ENCODE measurements at regions not wholly inside any gene's neighbourhood (a gene's known extent, or its start where the extent isn't known, plus 50 kb on each side); places are given as distances from the start of the nearest gene placed in this dataset.
A peak's percentile ranks its signal among the peaks of the same experiment; 100 is the strongest.

DNA sequence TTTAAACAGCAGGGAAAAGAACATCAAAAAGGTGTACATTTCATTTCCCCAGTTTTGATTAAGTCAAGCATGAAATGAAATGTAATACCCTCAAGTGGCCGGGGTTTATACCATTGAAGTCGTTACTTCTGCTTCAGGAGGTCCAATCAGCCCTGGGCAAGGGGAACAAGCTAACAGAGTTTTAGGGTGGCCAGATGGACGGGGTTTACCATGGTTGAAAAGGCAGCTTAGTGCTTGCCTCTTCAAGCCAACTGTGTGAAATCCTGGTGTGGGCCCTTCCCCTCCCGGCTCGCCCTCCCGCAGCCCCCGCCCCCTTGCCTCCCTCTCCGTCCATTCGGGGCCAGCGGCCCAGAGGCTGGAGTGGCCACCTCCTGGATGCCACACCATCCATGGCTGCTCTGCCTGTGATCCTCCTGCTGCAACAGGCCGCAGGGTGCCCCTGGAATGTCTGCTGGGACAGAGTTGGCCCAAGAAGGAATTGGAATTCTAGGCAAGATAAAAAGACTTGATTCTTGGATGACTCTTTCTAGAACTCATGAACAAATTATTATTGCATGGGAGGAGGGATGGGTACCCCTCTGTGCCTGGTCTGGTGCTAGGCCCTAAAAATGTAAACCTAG lies 296.2 kb upstream of the IRX3 start:
- no peak for DNase-seq

DNA sequence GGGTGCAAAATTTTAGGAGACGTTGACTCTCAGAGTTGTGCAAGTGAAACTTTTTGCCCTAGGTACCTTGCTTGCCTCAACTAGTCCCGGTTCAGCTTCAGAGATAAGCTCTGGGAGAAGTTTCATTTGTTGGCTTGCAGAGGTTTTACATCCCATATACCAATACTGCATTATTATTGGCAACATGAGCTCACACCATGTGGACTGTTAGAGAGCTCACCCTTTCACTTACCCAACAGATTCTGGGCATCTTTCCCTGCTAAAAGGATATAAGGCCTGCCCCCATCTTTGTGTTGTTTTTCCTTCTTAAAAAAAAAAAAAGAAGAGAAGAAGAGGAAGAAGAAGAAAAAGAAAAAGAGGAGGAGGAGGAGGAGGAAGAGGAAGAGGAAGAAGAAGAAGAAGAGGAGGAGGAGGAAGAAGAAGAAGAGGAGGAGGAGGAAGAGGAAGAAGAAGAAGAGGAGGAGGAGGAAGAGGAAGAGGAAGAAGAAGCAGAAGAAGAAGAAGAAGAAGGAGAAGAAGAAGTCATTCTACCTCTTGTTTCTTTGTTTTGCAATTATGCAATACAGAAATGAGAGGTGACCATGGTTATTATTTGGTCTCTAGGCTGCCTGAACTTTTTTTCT lies 292.6 kb upstream of the IRX3 start:
- DNase-seq = no peak

DNA sequence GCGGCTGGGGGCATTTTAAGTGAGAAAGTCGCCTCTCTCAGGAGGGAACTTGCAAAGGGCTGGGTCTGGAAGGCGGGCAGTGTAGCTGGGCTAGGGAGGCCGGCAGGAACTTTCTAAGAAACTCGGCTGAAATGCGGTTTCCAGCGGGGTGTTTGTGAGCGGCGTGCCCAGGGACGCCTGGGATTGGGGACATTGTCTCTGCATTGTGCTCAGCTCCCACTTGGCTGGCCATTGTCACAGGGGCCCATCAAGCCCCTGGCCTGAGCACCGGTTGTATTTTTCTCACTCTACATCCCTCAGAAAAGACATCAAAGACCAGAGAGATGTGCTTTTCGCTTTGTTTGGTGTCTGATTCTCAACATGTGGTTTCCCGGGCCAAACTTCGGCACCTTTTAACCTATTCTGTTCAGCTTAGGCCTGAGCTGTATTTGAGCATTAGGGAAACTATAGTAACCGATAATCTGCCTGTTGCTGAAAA lies 291.1 kb upstream of the IRX3 start:
- no peak for DNase-seq

DNA sequence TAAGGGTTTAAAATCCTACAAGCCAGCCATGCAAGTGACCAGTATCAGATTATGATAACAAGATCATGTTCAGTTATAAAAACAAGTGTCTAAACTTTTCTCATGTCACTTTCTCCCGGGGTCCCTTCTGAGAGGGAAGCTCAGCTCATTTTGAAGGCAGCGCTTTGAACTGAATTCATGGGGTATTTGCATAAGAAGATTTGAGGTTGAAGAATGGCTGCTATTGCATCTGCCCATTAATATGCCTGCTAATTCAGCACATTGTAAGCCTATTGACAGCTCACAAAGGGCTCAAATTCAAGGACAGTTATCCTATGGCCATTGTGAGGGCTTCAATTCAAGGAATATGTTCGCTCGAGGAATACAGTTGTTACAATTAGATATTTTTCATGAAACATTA lies 290.2 kb upstream of the IRX3 start:
- DNase-seq = no peak

DNA sequence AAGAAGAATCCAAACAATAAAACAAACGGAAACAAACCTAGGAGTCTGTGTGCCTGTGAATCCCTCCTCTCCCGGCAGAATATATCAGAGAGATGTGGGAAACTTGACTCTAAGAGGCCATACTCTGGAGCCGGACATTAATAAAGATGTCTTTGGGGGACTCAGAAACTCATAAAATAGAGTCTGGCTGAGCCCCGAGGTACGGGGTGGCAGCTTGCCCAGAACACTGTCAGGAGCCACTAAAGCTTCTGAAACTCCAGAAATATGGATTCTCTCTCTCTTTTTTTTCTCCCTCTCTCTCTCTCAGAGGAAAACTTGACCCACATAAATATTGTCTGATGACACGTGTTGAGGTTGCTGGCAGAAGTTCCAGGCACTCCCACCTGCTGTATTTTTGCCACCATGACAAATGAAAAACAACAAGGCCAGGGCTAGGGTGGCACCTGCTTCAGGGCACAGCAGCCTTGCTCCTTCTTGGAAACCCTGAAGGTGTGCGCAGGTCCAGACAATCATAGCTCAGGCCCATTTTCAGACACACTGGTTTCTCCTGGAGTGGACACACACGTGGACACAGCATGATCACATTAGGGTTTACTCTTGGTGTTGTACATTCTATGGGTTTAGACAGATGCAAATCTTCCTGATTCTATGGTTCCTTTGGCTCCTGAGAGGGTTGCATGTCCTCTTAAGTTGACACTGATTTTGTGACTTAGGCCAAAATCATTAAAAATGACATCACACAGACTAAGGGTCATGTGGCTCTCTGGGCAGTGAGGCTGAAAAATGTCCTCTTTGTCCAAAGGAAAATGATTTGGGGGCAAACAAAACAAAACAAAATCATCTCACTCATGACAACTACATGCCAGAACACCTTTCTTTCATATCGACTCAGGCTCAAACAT lies 282.6 kb upstream of the IRX3 start:
- no peak for DNase-seq

DNA sequence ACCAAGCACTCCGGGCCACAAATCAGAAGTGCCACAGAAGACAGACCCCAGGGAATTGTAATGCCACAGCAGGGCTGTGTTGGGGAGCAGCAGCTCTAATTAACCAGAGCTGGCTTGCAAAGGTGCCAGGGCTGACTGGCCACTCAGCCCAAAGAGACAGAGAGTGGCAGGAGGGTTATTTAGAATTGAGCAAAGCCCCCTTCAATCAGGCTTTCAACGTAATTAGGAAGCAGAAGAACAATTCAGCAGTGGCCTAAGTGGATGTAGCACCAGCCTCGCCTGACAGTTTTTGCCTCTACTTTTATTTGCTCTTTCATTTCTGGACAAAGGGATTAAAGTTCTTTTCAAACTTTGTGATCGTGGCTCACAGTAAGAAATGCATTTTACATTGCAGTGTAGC lies 278.3 kb upstream of the IRX3 start:
- no peak for DNase-seq

DNA sequence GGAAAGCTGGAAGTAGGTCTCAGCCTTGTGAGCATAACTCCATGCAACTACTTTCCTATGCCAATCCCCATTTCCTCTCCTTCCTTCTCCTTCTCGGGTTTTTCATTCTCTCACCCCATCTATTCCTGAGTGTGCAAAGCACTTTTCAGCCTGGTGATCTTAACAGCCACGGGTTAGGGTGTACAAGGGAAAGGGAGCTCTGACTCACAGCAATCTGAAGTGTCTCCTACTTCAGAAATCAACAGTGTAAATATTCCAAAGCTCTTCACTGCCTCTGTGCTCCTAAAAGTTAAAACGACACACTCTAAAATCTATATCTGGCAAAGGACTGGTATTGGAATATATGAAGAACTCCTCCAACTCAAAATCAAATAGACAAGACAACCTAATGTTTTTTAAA lies 268.0 kb upstream of the IRX3 start:
- no peak for DNase-seq

DNA sequence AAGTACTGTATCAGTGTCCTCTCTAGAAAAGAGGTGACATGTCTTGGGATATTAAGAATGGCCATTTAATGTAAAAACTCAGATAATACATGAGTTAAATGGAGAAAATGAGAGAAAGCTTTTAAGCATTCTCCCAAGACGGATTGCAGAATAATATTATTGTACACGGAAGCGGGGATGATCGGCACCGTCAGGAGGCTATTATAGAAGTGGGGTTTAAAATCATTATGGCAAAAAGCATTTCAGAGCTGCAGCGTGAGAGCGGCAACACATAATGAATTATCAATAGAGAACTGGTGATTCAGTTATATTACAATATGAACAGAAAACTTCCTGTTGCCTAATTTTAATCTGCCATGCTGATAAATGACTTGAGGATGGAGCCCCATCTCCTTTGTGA lies 261.7 kb upstream of the IRX3 start:
- no peak for DNase-seq

DNA sequence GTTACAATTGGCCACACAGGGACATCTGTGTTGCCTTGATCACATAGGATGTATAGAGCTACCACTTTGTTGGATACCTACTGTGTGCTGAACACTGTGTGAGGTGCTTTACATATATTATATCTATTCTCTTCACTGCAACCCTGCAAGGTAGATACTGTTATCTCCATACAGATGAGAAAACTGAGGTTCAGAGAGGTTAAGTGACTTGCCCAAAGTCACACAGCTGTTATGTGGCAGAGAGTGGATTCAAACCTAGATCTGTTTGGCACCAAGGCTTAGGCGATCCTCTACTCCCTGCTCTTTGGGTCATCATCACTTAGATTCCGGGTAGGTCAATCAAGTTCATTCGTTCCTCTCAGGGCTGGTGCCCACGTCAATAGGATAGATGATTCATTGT lies 260.5 kb upstream of the IRX3 start:
- no peak for DNase-seq

DNA sequence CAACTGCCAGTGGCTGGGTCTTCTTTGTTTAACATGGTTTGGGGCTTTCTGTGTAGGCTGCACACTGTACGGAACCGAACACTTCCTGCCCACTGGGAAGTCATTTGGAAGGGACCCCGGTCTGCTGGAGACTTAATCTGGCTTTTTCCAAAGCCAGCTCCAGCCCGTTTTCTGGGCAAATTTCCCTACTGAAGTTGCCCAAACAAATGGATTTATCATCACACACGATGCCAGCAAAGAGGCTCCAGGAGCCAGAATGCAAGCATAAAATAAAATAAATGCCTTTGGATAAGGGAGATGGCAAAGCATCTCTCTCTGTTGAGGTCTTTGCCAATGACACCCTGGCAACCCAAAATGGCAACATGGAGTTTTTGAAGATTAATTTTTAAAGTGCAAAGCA lies 259.9 kb upstream of the IRX3 start:
- DNase-seq = peak in 2 of 51 donors; percentile 2 to 3

DNA sequence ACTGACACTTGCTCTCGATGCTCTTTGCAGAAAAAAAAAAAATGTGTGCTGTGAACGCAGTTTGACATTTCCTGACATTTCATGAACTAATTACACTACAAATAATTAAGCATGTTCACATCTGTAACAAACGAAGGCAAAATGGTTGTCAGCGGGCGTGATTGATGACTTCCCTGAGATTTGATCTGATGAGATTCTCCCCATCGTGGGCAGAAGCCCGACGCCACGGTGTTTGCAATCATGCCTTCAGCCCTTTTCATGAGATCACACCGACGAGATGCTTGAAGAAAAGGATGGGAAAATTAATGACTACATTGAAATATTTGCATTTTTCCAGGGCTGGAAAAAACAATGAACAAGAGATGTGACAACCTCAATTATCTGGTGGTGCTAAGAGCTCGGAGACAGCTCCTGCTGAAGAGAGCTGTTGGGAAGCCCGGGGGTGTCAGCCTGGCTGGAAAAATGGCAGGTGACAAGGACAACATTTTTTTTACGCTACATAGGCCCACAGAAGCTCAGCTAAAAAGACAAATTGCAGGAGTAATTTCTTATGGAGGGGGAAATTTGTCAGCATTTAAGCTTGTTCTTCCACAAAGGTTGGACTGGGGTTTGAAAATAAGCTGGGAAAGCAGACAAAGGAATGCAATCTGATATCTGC lies 259.4 kb upstream of the IRX3 start:
- no peak for DNase-seq

DNA sequence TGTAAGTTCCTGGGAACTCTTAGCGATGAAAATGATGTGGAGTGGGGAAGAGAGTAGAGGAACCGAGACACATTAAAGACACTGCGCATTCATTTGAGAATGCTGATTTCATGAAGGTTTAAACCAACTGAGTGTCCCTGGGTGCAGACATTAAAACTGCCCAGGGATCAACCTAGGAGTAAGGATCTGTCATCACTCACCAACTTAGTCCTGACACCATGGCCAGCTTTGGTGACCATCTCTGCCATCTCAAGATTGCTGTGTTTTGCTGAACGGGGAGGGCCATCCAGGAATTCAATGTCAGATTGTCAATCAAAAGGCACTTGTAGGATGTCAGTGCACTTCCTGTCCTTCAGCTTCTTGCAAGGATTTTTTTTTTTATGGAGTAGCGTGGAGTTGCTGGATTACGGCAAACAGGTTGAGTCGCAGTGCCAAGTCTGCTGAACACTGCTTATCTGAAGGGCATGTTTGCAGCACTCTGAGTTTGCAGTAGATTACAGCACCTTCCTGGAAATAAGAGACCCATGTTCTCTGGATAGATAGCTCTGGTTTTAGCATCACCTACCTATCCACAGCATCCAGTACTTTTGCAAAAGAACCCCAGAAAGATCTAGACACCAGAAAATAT lies 258.1 kb upstream of the IRX3 start:
- no peak for DNase-seq

DNA sequence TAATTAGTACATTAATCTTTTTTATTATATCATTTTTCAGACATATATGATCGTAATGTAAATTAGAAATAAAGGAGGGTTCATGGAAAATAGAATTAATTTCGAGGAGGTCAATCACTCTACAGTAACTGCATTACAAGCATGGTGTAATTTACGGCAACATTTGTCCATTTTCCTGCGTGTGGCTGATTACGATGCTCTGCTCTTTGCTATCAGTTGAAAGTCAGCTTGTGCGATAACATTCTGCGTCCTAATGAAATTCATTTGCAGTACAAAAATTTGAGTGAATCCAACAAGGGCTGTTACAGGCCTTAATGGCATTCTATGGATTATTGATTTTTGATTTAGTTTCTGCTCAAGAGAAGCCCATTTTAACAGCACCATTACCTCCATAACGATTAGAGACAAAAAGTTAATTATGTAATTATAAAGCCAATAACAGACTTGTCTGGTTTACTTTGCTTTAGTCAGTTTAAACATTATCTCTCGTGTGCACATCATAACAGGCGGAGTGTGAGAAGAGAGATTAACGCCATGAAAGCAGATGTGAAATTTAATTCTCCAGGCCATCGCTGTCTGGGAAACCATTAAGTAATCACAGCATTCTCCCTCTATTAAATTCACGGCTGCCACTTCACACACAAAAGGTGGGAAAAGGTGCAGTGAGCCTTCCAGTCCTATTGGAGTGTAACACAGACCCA lies 256.4 kb upstream of the IRX3 start:
- no peak for DNase-seq

DNA sequence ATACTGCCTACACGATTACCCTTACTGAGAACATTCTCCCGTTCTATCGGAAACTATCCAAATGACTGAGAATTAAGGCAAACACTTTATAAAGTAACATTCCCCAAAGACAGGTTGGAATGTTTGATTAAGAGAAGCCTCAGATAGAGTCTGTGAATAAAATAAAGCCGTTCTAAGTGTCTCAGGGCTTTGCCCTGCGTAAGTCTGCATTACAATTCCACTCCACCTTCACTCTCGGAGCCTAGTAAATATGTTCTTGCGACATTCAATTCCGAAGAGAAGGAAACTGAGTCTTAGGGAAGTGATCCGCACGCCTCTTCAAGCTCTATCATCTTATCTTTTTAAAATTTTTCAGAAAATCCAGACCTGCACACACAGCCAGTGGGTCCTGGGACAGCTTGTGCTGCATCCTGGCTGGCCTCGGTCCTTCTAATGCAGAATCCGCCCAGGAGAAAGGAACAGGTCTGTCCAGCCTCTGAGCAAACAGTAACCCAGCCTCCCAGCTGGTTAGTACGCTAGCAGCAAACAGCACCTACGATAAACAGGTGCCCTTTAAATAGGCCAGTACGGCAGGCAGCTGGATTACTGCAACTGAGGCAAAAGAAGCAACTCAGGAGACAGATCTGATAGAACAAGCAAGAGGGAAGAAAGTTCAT lies 254.1 kb upstream of the IRX3 start:
- no peak for DNase-seq

DNA sequence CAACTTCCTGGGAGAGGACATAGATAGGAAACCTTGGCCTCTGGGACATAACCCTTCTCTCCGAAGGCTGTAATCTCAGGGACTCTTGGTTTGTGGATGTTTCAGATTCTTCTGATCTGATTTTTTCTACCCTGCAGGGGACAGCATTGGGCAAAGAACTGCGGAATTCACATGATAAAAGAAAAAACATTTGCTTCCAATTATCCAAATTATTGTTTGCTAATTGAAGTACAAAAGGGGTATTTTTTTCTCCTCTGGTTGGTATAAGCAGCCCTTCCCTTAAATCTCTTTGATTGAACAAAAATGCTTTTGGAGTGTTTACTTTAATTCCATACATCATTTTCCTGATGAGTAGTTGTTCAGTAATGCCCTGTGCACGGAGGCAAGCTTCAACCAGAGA lies 251.7 kb upstream of the IRX3 start:
- no peak for DNase-seq

DNA sequence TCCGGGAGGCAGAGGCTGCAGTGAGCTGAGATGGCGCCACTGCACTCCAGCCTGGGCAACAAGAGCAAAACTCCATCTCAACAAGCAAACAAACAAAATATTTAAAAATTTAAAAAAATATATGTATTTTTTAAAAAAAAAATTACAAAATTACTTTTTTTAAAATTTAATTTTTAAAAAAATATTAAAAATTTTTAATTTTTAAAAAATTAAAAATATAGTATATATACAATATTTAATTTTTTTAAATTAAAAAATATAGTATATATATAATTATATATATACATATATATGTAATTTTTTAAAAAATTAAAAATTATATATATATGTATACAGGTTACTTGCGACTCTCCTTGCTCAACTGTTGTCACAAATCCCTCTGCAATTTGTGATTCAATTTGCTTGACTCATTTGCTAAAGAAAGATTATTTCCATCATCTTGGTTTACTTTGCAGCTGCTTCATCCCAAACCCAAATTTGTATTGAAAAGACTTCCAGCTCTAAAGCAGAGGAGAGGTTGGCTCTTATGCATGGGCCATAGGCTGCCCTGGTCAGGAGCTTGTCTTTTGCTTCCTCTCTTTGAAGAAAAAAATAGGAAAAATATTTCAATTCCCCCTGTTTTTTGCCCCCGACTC lies 247.4 kb upstream of the IRX3 start:
- no peak for DNase-seq

DNA sequence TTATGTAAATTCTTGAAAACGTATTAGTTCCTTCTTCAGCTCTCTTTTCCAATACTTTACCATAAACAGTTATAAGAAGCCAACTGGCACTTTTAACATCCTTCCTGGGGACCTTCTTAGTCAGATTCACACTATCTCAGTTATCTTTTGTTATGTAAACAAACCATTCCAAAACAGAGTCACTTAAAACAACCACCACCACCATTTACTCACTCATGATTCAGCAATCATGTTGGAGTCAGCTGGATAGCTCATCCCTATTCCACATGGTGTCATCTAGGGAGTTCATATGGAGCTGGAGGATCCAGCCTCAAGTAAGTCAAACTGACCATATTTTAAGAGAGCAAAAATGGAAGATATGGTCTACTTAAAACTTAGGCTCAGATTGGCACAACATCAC lies 240.3 kb upstream of the IRX3 start:
- DNase-seq = no peak

DNA sequence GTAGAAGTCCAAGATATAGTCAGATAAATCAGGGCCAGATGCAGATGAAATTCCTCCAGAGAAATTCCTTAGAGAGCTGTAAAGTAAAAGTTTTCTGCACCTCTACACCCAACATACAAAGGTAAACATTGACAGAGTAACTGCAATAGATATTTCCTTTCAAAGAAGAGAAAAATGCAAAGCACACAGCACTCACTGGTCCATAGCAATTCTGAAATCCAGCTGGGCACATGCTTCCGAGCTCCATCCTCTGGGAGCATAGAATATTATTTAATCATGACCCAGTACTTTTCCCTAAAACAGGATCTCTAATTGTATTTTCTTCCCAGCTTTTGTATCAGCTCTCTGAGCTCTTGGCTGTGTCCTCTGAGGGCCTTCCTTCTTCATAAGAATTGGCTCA lies 239.5 kb upstream of the IRX3 start:
- no peak for DNase-seq

DNA sequence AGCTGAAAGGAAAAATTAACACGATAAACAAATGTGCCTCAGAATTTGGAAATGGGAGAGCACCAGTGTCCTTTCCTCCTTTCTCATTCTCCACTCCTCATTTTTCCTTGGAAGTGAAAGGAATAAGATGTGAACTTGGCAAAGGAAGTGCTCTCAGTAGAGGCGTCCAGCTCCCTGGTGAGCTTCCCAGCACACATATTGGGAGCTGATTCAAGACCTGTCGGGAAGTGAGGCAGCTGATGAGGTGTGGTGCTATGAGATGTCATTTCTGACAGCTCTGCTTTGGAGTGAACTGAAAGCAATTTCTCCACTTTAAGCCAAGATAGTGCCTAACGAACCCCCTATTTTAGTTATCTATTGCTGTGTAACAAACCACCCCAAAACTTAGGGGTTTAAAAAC lies 238.5 kb upstream of the IRX3 start:
- no peak for DNase-seq

DNA sequence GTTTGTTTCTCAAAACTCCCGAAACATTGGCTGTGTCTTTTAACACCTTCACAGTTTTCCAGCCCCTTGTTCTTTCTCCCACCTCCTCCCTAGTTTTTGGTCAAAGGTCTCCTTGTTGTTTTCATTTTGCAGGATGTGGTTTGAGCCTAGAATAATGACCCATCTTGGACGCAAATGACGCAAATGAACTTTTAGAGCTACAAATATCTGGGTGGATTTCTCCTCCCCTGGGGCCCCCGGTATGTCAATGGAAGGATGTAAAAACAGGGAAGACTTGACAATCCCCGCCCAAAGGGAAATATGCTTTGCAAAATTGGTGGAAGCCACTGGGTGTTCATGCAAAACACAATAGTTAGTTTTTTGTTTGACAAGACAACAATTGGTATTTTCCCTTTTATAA lies 236.0 kb upstream of the IRX3 start:
- no peak for DNase-seq

Measured in hypothalamus (tissue), 51 donors.